ENCODE measurements at regions not wholly inside any gene's neighbourhood (a gene's known extent, or its start where the extent isn't known, plus 50 kb on each side); places are given as distances from the start of the nearest gene placed in this dataset.

- TF ChIP-seq EZH2phosphoT487 (IDR thresholded peaks at IDR 0.05; ENCODE audit: borderline replicate concordance, low read length): no peak
- TF ChIP-seq CTCF (IDR thresholded peaks at IDR 0.05; ENCODE audit: low read depth, low read length, poor library complexity, severe bottlenecking): no peak
Observed at GRCh38 chr13:37476874-37477273, 121.7 kb downstream of the POSTN start.

All from DOHH2 (cell line).